ENCODE measurements at regions not wholly inside any gene's neighbourhood (a gene's known extent, or its start where the extent isn't known, plus 50 kb on each side); places are given as distances from the start of the nearest gene placed in this dataset.

DNA sequence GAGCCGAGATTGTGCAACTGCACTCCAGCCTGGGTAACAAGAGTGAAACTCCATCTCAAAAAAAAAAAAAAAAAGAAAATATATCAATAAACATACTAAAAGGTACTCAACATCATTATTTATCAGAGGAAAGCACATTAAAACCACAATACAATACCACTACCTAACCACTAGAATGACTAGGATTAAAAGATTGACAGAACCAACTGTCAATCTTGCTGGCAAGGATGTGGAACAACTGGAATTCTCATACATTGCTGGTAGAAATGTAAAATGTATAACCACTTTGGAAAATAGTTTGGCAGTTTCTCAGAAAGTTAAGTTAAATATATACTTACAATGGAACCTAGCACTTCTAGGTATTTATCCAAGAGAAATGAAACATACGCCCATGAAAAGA, 88.6 kb downstream of the B3GNT2 start:
- TF ChIP-seq POLR2A (IDR thresholded peaks at IDR 0.05; ENCODE audit: low read depth, low read length): no peak
- TF ChIP-seq POLR2AphosphoS5 (IDR thresholded peaks at IDR 0.05; ENCODE audit: low read depth, low read length): no peak
- no peak for TF ChIP-seq TAF1 (IDR thresholded peaks at IDR 0.05; ENCODE audit: borderline replicate concordance, low read depth, low read length)
